Activated CD4-positive, alpha-beta memory T cell treated with anti-CD3 and anti-CD28 coated beads, Interleukin-2, amount 10 ng/mL, durations not matched to agents 7 days and 5 days (primary cell): ENCODE measurements at regions not wholly inside any gene's neighbourhood (a gene's known extent, or its start where the extent isn't known, plus 50 kb on each side); places are given as distances from the start of the nearest gene placed in this dataset.

ENCODE experiments used
- CTCF ChIA-PET: fragments of 350-600 bp; sonication (Branson Sonifier 250); formaldehyde crosslinking; loops from one replicate; lab custom pipeline; 2021; ENCODE audit warnings: antibody characterized with exemption, inconsistent platforms; lab: Charles Lee
- POLR2A ChIA-PET: fragments of 350-600 bp; sonication (Branson Sonifier 250); formaldehyde crosslinking; loops from one replicate; lab custom pipeline; 2021; ENCODE audit warnings: antibody characterized with exemption; lab: Charles Lee
- DNase-seq: peaks from one replicate; pipeline ENCODE4 v3.0.0-alpha.2; 2020
- H3K27ac Mint-ChIP-seq: one replicate; pipeline ENCODE4 v1.8.0; 2021; ENCODE audit warnings: mild to moderate bottlenecking, mixed read lengths
- H3K27me3 Mint-ChIP-seq: one replicate; pipeline ENCODE4 v1.8.0; 2021; ENCODE audit warnings: mixed read lengths
- H3K36me3 Mint-ChIP-seq: one replicate; pipeline ENCODE4 v1.8.0; 2021; ENCODE audit warnings: low read depth, mixed read lengths
- H3K4me1 Mint-ChIP-seq: one replicate; pipeline ENCODE4 v1.8.0; 2021; ENCODE audit warnings: mixed read lengths
- H3K4me3 Mint-ChIP-seq: one replicate; pipeline ENCODE4 v1.8.0; 2021; ENCODE audit warnings: mild to moderate bottlenecking, mixed read lengths
- H3K9me3 Mint-ChIP-seq: one replicate; pipeline ENCODE4 v1.8.0; 2021; ENCODE audit warnings: mixed read lengths

- H3K27me3 Mint-ChIP-seq: no peaks in the 10 kb centered on the region
- CTCF ChIA-PET: no interaction called here
- no peaks in the 10 kb centered on the region for H3K4me1 Mint-ChIP-seq
- H3K9me3 Mint-ChIP-seq: no peaks in the 10 kb centered on the region
- POLR2A ChIA-PET: no interaction called here
- H3K36me3 Mint-ChIP-seq: no peaks in the 10 kb centered on the region
- H3K4me3 Mint-ChIP-seq: no peak overlapping the region
- no peak overlapping the region for H3K27ac Mint-ChIP-seq
- DNase-seq: peak; percentile 11
Measured at GRCh38 chr2:2796207-2796606, 465.1 kb upstream of the MYT1L start.

GRCh38 chr2:2795438-2796091 is 464.5 kb upstream of the MYT1L start:
- ChIA-PET CTCF (no interaction called here), POLR2A (no interaction called here)
- Mint-ChIP-seq H3K36me3 (no peaks in the 10 kb centered on the region), H3K27ac (no peak overlapping the region), H3K4me3 (no peak overlapping the region), H3K4me1 (no peaks in the 10 kb centered on the region), H3K27me3 (no peaks in the 10 kb centered on the region), H3K9me3 (no peaks in the 10 kb centered on the region)
- no peak for DNase-seq

- no peak overlapping the region for H3K27ac Mint-ChIP-seq
- no peaks in the 10 kb centered on the region for H3K9me3 Mint-ChIP-seq
- H3K27me3 Mint-ChIP-seq: no peaks in the 10 kb centered on the region
- ChIA-PET POLR2A (no interaction called here), CTCF (no interaction called here)
- no peaks in the 10 kb centered on the region for H3K36me3 Mint-ChIP-seq
- H3K4me1 Mint-ChIP-seq: no peaks in the 10 kb centered on the region
- H3K4me3 Mint-ChIP-seq: no peak overlapping the region
- no peak for DNase-seq
Measured at GRCh38 chr2:2793925-2794560, 463.0 kb upstream of the MYT1L start.

GRCh38 chr2:2793514-2793913 is 462.4 kb upstream of the MYT1L start:
- Mint-ChIP-seq H3K9me3 (no peaks in the 10 kb centered on the region), H3K4me1 (no peaks in the 10 kb centered on the region), H3K27me3 (no peaks in the 10 kb centered on the region), H3K4me3 (no peak overlapping the region), H3K36me3 (no peaks in the 10 kb centered on the region), H3K27ac (no peak overlapping the region)
- ChIA-PET CTCF (no interaction called here), POLR2A (no interaction called here)
- no peak for DNase-seq

GRCh38 chr2:2791606-2792005 is 460.5 kb upstream of the MYT1L start:
- ChIA-PET POLR2A (no interaction called here), CTCF (no interaction called here)
- no peaks in the 10 kb centered on the region for H3K4me1 Mint-ChIP-seq
- no peak overlapping the region for H3K4me3 Mint-ChIP-seq
- H3K27ac Mint-ChIP-seq: no peak overlapping the region
- H3K36me3 Mint-ChIP-seq: no peaks in the 10 kb centered on the region
- no peak for DNase-seq
- no peaks in the 10 kb centered on the region for H3K27me3 Mint-ChIP-seq
- H3K9me3 Mint-ChIP-seq: no peaks in the 10 kb centered on the region

- H3K27me3 Mint-ChIP-seq: no peaks in the 10 kb centered on the region
- no peaks in the 10 kb centered on the region for H3K4me1 Mint-ChIP-seq
- H3K9me3 Mint-ChIP-seq: no peaks in the 10 kb centered on the region
- CTCF ChIA-PET: no interaction called here
- H3K4me3 Mint-ChIP-seq: no peak overlapping the region
- no peak overlapping the region for H3K27ac Mint-ChIP-seq
- POLR2A ChIA-PET: no interaction called here
- no peaks in the 10 kb centered on the region for H3K36me3 Mint-ChIP-seq
- no peak for DNase-seq
Measured at GRCh38 chr2:2791031-2791430, 460.0 kb upstream of the MYT1L start.

- H3K4me1 Mint-ChIP-seq: no peaks in the 10 kb centered on the region
- no peaks in the 10 kb centered on the region for H3K27me3 Mint-ChIP-seq
- ChIA-PET CTCF (no interaction called here), POLR2A (no interaction called here)
- no peak overlapping the region for H3K27ac Mint-ChIP-seq
- H3K36me3 Mint-ChIP-seq: no peaks in the 10 kb centered on the region
- no peak overlapping the region for H3K4me3 Mint-ChIP-seq
- H3K9me3 Mint-ChIP-seq: peaks cover 8% of the 10 kb centered on the region
- DNase-seq: no peak
Measured at GRCh38 chr2:2788076-2788475, 457.0 kb upstream of the MYT1L start.

- Mint-ChIP-seq H3K4me1 (no peaks in the 10 kb centered on the region), H3K9me3 (peaks cover 8% of the 10 kb centered on the region), H3K27me3 (no peaks in the 10 kb centered on the region), H3K27ac (no peak overlapping the region), H3K36me3 (no peaks in the 10 kb centered on the region), H3K4me3 (no peak overlapping the region)
- CTCF ChIA-PET: no interaction called here
- DNase-seq: no peak
- POLR2A ChIA-PET: no interaction called here
Measured at GRCh38 chr2:2787301-2787907, 456.3 kb upstream of the MYT1L start.

GRCh38 chr2:2782007-2782406 is 450.9 kb upstream of the MYT1L start:
- no peaks in the 10 kb centered on the region for H3K36me3 Mint-ChIP-seq
- ChIA-PET POLR2A (no interaction called here), CTCF (no interaction called here)
- no peak overlapping the region for H3K4me3 Mint-ChIP-seq
- no peaks in the 10 kb centered on the region for H3K4me1 Mint-ChIP-seq
- H3K9me3 Mint-ChIP-seq: peaks cover 16% of the 10 kb centered on the region
- no peaks in the 10 kb centered on the region for H3K27me3 Mint-ChIP-seq
- no peak for DNase-seq
- no peak overlapping the region for H3K27ac Mint-ChIP-seq

GRCh38 chr2:2779727-2780126 is 448.7 kb upstream of the MYT1L start:
- Mint-ChIP-seq H3K9me3 (peaks cover 13% of the 10 kb centered on the region), H3K4me3 (no peak overlapping the region), H3K27ac (no peak overlapping the region), H3K27me3 (no peaks in the 10 kb centered on the region), H3K4me1 (no peaks in the 10 kb centered on the region), H3K36me3 (no peaks in the 10 kb centered on the region)
- ChIA-PET CTCF (no interaction called here), POLR2A (no interaction called here)
- no peak for DNase-seq

GRCh38 chr2:2777876-2778275 is 446.8 kb upstream of the MYT1L start:
- Mint-ChIP-seq H3K9me3 (peaks cover 8% of the 10 kb centered on the region), H3K36me3 (no peaks in the 10 kb centered on the region), H3K4me3 (no peak overlapping the region), H3K27ac (no peak overlapping the region), H3K27me3 (no peaks in the 10 kb centered on the region), H3K4me1 (no peaks in the 10 kb centered on the region)
- ChIA-PET POLR2A (no interaction called here), CTCF (no interaction called here)
- DNase-seq: no peak

GRCh38 chr2:2777213-2777612 is 446.1 kb upstream of the MYT1L start:
- Mint-ChIP-seq H3K27me3 (no peaks in the 10 kb centered on the region), H3K4me1 (no peaks in the 10 kb centered on the region), H3K4me3 (no peak overlapping the region), H3K27ac (no peak overlapping the region), H3K9me3 (peaks cover 8% of the 10 kb centered on the region), H3K36me3 (no peaks in the 10 kb centered on the region)
- ChIA-PET CTCF (no interaction called here), POLR2A (no interaction called here)
- DNase-seq: no peak

GRCh38 chr2:2775018-2775417 is 443.9 kb upstream of the MYT1L start:
- Mint-ChIP-seq H3K27me3 (no peaks in the 10 kb centered on the region), H3K9me3 (no peaks in the 10 kb centered on the region), H3K4me3 (no peak overlapping the region), H3K27ac (no peak overlapping the region), H3K4me1 (no peaks in the 10 kb centered on the region), H3K36me3 (no peaks in the 10 kb centered on the region)
- ChIA-PET POLR2A (no interaction called here), CTCF (no interaction called here)
- DNase-seq: no peak

GRCh38 chr2:2773692-2774091 is 442.6 kb upstream of the MYT1L start:
- Mint-ChIP-seq H3K9me3 (no peaks in the 10 kb centered on the region), H3K27ac (no peak overlapping the region), H3K27me3 (no peaks in the 10 kb centered on the region), H3K4me3 (no peak overlapping the region), H3K4me1 (no peaks in the 10 kb centered on the region), H3K36me3 (no peaks in the 10 kb centered on the region)
- ChIA-PET CTCF (no interaction called here), POLR2A (no interaction called here)
- DNase-seq: no peak
